CD4-positive, alpha-beta T cell treated with Interleukin-4 for 4 hours (primary cell): ENCODE measurements at regions not wholly inside any gene's neighbourhood (a gene's known extent, or its start where the extent isn't known, plus 50 kb on each side); places are given as distances from the start of the nearest gene placed in this dataset.
"Not testable (repeated sequence)": the region's sequence is repeated elsewhere in the genome, so short reads cannot be mapped to it uniquely, and the experiment has no call there.

Experiments
- DNase-seq: peaks from one replicate; pipeline ENCODE4 v3.0.0-alpha.2; 2020

DNA sequence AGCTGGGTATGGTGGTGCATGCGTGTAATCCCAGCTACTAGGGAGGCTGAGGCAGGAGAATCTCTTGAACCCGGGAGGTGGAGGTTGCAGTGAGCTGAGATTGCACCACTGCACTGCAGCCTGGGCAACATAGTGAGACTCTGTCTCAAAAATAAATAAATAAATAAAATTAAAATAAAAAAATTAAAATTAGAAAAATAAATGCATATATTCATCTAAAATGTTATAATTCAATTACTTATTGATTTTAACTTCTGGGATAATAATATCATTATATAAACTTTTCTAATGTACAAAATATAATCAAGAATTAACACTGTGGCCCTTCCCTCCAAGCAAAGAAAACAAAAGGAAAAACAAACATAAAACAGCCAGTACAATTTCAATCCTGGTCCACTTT, 485.4 kb upstream of the SOX11 start:
- not testable (repeated sequence) for DNase-seq

DNA sequence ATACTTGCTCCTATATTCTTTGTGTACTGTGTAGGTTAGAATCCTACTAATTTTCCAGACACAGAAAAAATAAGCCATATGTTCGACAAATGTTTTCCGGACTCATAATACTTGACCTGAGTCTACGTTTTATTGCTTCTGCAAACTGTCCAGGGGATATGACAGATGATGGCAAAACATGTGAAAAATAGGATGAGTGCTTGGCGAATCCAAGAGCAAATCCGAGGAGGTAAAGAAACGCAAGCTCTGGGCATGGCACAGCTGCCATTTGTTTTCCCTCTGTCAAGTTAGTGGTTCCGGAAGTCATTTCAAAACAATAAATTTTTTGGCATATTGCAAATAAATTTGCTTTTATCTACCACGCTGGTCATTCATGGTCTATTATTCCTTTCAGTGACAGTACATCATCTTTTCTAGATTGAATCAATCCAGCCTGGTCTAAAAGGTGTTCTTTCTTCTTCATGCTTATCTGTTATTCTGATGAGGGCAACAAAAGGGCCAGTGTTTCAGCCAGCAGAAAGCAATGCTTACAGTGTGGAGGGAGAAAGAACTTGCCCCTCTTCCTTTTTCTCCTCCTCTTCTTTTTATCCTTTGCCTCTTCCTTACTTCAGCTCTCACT, 476.1 kb upstream of the SOX11 start:
- DNase-seq = no peak

DNA sequence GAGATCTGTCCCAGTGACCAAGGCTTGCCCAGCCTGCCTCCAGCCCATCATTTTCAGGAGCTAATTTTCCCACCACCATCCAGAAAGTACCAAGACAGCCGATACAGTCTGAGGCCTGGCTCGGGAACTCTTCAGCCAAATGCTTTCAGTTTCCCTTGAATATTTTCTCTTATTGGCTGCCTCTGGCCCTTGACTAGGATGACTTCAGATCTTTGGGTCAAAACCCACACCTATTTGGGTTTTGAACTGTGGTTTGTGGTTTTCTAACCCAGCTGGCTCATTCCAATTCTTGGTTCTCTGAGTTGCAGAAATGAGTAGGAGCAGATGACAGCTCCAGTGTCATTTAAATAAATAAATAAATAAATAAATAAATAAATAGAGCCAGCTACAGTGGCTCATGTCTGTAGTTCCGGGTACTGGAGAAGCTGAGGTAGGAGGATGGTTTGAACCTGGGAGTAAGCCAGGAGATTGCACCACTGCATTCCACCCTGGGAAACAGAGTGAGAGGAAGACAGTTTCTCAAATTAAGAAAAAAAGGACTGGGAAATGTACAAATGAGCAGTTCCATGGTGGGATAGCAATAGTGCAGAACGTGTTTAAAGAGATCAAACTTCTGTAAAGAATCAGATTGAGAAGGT, 465.0 kb upstream of the SOX11 start:
- no peak for DNase-seq

DNA sequence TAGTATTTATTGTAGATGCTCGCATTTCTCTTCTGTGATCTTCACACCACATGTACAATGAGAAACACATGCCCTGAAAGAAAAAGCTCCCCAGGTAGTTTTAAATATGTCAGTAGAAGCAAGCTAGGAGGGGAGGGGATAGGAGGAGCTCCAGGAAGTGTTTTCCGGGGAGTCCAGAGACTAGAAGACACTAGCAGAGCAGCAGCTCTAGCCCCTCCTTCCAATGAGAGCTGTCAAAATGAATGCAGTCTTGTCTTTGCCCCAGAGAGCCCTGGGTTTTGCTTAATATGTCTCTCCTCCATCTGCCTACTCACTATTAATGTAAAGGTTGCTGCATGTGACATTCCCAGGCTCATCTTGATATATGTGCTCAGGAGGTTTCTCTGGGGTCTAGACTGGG, 462.6 kb upstream of the SOX11 start:
- no peak for DNase-seq

DNA sequence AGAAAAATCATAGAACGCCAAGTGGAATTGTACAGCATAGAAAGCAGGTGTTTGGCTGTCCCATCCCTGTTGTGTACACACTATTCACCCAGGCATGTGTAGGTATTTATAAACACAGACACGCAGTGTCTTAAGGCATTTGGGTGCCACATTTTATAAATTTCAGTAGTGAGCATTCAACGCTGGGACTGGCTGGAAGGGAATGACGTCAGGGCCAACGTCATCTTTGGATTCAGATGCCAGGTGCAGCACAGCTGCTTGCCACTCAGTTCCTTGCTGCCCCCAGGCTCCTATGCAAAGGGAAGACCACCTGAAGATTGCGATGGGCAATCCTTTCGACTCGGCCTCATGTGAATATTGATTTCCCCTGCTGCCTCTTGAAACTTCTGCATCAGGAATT, 461.7 kb upstream of the SOX11 start:
- no peak for DNase-seq

DNA sequence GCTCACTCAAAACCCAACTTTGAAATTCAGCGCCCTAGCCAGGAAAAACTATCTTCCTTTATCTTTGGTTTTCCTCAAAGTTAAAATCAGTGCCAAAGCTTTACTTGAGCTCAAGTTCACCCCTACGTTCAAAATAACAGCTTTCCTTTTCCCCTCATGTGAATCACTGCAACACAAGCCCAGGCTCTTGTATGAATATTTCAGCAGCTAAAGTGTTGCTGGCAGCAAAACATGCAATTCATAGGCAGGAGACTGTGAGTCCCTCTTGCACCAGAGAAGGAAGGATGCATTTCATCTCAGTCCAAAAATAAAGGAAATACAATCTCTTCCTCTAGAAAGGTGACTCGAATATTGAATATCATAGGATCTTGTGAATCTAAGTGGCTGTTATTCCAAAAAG, 461.3 kb upstream of the SOX11 start:
- DNase-seq = no peak

DNA sequence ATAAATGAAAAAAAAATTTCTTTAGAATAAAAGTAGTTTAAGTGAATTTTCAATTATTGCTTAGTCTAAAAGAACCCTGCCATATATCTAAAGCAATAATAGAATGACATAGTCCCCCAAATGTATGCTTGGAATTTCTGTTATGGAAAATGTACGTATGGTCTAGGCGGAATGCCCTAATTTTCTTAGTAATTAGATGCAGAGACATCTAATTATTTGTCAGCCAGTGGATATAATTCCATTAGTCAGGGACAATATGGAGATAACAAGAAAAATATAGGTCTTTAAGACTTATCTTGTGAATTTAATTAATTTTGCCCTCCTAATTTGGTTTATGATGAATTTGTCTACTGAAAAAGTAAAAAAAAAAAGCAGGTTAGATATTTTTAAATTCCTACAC, 460.9 kb upstream of the SOX11 start:
- DNase-seq = no peak

DNA sequence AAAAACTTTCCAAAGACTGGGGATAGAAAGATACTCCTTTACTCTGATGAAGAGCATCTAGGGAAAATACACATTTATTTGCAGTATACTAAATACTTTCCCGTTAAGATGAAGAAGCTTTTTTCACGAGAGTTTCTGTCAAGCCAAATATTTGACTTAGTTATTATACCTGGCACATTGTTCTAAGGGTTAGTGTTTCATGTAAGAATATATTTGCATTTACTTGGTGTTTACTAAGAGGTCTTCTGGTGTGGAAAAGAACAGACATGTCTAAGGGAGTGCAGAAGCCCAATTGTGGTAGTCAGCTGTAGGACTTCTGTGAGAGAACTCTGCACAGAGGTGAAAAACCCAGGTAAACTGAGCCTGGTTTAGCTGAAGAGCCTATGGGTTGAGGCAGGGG, 457.6 kb upstream of the SOX11 start:
- DNase-seq = no peak

DNA sequence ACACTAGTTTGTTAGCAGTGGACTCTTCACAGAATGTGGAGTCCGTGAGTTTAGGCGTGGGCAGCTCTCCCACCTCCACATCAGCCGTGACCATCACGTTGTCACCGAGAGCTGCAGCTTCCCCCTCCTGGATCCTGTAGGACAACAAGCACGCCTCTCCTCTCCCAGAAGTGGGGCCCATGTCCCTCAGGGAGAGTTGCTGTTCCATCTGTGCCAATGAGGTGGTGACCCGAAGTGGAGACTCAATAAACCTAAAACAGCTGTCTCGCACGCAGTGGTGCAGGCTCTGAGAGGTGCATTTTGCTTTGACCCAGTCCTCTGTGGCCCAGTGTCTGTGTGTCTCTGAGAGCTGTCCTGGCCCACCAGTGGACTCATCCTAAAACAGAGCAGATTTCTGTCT, 456.5 kb upstream of the SOX11 start:
- DNase-seq = no peak

DNA sequence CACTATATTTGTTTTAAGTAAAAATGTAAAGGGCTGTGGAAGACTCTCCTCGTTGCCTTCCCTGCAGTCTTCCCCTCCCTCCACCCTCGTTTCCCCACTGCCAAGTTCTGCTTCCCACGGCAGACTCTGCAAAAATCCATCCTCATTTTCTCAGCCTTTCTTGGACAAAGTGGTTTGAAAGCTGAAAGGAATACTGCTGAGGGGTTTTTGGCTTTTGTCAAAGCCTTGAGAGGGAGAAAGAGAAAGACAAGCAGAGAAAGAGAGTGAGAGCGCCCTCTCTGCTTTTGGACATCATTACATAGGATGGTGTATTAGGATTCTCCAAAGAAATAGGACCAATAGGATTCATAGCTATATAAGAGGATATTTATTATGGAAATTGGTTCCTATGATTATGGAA, 455.9 kb upstream of the SOX11 start:
- no peak for DNase-seq

DNA sequence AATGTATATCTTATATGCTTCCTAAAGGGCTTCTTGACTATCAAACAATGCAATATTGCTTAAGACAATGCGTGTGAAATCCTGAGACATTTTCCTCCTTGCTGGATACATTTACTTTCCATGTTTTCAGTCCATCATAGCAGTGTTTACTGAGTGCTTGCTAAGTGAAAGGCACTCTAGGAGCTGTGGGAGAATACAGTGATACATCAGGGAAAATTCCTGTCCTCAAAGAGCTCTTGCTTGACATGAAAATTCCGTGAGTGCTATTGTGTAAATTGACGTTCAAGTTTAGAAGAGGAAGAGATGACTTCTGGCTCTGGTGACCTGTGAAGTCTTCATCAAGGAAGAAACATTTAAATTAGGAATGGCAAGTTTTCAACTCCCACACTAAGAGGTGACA, 449.4 kb upstream of the SOX11 start:
- no peak for DNase-seq

DNA sequence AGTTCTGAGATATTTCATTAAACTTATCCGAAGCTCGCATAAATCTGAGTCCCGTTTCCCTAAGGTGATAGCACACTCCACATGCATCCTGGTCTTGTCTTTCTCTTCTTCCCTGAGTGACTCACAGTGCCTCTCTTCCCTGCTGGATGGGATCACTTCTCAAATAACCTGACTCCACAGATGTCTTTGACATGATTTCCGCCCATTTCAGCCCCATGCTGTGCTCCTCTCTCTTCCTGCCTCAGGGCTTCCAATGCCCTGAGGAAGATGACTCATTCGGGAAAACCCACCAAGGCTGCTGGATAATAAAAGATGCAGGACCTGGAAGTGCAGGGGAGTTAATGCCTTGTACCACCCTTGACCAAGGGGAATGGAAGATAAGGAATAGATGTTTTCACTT, 441.7 kb upstream of the SOX11 start:
- no peak for DNase-seq

DNA sequence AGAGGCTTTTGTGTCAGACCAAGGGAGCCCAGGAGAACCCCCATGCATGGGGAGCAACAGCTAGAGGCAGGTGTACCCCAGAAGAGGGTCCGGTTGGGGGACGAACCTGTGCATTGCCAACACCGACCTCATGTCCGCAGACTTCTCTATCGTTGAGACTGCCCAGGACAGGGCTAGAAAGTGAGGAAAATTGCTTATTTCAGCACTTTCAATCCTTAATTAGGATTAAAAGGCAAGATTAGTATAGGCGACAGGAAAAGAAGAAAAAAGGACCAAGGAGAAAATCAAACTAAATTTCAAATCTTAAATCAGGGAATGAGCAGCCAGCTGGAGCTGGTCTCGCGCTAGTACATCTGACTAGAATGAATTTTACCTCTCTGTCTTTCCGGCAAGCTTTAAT, 438.9 kb upstream of the SOX11 start:
- no peak for DNase-seq

DNA sequence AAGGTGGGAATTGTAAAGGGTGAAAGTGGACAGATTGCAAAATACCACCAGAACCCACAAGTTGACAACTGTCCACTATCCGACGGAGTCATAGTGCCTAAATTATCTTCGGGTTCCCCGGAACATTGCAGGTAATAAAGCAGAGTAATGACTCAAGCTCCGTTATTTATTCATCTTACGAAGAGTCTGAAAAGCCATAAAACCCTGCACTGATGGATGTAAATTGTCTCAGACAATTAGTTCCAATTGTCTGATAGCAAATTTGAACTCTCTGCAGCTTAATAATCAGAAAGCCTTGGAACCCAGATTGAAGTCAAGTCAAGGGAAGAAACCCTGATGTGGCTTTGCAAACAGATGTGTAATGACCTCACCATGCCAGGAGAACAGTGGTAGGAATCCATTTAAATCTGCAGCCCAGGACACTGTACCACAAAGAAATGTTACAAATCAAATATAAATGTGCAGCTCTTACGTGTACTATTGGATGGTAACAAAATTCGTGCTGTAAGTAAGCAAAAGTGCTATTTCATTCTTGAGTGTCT, 437.3 kb upstream of the SOX11 start:
- no peak for DNase-seq

DNA sequence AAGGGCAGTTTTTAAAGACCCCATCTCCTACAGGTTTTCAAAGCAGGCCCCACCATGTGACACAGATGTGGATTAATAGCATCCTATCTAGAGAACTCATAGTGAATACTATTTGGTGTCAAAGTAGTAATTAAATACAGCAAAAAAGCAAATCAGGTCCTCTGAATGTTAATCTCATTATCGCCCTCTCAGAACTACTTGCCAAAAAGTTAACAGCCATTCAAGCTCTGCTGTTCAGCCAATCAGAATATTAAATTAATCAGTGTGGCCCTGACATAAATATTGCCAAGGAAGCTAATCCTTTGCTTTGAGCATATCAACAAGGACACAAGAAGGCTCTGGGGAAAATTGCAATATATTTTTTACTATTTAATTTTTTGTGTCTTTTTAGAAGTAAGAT, 428.9 kb upstream of the SOX11 start:
- no peak for DNase-seq

DNA sequence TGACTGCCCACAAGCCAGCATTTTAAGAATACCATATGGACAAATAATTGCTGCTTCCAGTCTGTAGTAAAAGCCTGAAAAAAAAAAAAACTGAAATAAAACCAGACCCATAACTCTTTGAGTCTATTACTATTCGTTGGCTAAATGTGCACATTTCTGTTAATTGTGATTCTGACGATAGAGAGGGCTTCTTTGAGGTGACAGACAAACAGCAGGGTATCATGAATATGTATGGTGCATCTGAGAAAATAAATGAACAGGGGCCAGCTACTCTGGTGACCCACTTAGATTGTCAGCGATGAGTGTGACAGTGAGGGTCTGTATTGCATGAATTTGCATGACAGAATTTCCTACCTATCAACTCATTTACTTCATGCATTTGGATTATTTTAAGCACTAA, 427.8 kb upstream of the SOX11 start:
- no peak for DNase-seq

DNA sequence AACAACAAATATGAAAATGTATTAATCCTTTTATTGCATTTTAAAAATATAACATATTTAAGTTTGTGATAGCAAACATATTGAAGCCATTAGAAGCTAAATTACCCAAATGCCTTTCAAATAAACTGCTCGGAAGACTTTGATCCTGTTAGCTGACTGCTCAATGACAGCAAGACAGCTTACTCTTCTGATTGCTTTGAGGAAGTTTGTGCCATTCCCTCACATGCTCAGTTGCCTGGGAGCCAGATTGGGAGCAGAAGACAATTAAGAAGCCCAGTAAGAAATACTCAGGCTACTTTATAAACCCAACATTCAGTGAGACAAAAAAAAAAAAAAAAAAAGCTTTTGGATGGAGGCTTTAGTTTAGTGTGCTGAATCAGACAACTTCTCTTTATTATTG, 407.1 kb upstream of the SOX11 start:
- no peak for DNase-seq

DNA sequence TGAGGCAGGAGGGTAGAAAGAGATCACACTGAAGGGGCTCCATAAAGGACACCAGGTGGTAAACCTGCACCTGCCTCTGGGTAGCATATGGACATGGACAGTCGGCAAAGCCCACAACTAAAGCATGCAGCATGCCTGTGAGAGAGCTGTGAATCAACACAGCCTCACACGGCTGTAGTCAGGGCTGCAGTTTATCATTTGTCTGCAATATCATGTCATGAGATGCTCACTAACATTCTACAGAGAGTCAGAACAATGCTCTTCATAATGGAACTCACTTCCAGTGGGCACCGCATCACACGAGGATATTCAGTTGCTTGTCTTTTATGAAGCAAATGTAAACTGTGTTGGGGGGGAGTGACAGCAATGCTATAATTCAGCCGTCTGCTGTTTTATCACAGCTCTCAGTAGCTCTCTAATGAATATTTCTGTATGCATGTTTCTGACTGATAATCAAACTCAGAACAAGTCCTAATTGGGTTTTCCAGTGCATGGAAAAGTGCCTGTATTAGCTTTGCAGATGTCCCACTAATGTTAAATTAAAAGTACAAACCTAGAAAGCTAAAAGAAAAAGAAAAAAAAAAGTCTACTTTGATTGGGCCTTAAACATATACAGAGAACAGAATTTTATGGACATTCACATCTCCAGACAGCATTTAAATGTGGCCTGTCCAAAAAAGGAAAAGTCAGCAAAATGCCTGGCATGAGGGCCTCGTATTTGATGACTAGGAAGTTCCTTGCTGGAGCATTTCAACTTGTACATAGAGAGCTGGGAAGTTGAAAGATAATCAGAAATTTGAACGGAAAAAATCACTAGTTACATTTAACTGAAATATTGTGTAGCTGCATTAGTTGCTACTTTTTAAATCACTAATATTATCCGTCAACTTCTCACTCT, 406.1 kb upstream of the SOX11 start:
- no peak for DNase-seq

DNA sequence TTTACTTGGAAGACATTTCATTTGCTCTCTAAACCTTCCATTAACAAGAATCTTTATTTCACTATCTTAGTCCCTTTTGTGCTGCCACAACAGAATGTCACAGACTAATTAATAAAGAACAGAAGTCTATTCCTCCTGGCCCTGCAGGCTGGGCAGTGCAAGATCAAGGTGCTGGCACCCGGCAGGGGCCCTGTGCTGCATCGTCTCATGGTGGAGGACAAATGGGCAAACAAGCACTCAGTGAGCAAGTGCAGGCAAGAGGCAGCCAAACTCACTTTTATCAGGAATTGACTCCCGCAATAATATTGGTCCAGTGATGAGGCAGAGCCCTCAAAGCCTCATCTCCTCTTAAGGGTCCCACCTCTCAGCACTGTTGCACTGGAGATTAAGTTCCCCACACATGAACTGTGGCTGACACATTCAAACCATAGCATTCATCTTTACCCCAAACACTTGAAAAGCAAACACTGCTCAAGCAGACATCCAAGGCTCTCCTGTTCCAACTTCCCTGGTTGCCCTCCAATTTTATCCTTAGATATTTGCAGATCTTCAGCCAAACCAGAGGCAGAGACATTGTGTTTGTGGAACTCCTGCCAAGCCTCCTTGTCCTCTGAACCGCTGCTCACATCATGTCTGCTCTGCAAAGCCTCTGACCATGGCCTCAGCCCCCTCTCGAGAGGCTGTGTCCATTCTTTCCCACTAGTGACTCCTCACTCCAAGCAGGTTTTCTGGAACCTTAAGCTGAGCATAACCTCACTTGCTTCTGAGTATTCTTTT, 404.4 kb upstream of the SOX11 start:
- DNase-seq = no peak

DNA sequence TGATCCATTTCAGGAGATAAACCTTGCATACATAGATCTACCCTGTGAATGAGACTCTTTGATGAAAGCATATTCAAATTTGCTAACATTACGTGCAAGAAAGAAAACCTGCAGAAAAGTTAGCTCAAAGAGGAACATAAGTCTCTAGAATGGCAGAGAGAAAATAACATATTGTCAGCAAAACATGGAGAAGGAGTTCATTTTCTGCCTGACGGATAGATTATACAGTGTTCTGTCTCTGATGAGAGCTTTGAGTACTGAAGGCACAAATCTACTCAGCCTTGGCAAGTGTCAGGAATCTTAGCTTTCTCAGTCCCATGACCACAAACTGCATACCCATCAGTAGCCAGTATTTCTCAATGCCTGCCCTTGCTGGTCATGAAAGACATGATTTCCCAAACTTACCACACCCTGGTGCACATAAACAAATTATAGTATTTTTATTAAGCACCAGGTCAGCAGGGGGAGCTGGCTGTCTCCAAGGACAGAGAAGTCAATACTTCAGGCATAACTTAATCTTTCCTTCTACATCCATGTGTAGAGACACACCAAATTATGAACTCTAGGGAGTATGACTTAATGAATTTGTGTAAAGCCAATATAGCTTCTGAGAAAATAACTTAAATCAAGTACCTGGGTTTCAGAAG, 401.2 kb upstream of the SOX11 start:
- no peak for DNase-seq

DNA sequence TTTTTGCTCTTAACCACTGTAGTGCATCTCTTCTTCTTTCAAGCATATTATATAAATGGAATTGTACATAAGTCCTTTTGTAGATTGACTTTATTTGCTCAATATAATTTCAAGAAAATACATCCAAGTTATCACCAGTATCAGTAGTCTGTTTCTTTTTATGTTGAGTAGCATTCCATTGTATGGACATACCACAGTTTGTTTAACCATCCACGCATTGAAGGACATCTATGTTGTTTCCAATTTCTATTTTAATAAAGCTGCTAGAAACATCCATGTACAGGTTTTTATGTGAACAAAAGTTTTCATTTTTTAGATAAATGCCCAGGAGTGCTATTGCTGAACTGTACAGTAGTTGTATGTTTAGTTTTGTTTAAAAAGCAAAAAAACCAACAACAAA, 387.5 kb upstream of the SOX11 start:
- no peak for DNase-seq

DNA sequence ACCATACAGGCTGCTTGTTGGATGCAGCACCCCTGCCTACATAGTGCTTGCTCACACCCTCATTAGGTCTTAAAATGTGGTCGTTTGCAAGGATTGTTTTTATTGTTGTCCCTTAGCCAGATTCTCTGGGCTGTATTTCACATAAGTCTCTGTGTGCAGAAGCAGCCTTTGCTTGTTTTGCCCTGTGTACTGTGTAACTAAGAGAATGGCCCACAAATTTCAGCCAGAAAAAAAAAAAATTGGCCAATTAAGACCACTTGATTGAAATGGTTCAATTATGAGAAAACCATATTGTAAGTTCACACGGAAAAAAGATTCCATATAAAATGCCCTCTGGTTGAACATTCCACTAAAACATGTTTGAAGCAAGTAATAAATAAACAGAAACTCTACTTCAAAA, 377.1 kb upstream of the SOX11 start:
- no peak for DNase-seq

DNA sequence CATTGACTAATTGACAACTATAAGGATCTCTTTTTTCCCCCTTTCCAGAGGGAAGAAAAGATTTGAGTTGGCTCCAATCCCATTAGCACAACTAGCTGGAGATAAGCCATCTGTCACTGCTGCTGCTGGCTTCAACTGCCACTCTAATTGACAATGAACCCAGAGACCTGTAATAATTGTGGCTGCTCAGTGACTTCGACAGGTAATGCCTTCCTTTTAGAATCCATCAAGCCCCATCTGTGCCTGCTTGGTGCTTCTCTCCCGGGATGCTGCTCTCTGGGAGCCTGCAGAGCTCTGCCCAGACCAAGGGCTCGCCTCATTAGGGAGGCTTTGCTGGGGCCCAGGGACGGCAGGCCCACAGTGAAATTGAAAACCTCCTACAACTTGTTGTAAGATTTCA, 376.7 kb upstream of the SOX11 start:
- DNase-seq = no peak
